HepG2 (cell line): ENCODE measurements at regions not wholly inside any gene's neighbourhood (a gene's known extent, or its start where the extent isn't known, plus 50 kb on each side); places are given as distances from the start of the nearest gene placed in this dataset.

Source experiments
- ATAC-seq: fragments of 200-7000 bp; cut with Tn5 transposase; 3 replicates; pipeline ENCODE4 v1.9.1; 2020; ENCODE audit warnings: mild to moderate bottlenecking, moderate library complexity
- BruUV-seq: library from RNA; stranded (reverse); fragments of 400-500 nt; replicated peaks from 2 replicates; lab custom pipeline; 2021; lab: Mats Ljungman, UMichigan
- CTCF ChIA-PET: fragments of 300-600 bp; formaldehyde crosslinking; extraction: SDS; loops from one replicate; lab custom pipeline; 2021; ENCODE audit warnings: low total read pairs, inconsistent platforms, low intra/inter-chr PET ratio; lab: Yijun Ruan, JAX
- POLR2A ChIA-PET: fragments of 350-600 bp; sonication (Branson Sonifier 250); formaldehyde crosslinking; loops from one replicate; lab custom pipeline; 2020; ENCODE audit warnings: antibody characterized with exemption, inconsistent platforms; lab: Yijun Ruan, JAX
- DNase-seq: peaks from one replicate; pipeline ENCODE4 v3.0.0-alpha.2; 2015; ENCODE audit warnings: low spot score
- FAIRE-seq: peaks from 3 replicates; lab custom pipeline; 2011; peaks lifted over from hg19 to GRCh38; lab: Jason Lieb, UNC
- H2AFZ ChIP-seq: one replicate; pipeline ENCODE4 v1.6.1; 2011; ENCODE audit warnings: low read length, inconsistent platforms
- H3K27ac ChIP-seq: fragments of 300-600 bp; 3 replicates; pipeline ENCODE4 v1.8.0; 2011; ENCODE audit warnings: mixed run types, mild to moderate bottlenecking, mixed read lengths, low read length, inconsistent platforms; ENCODE audit not compliant: insufficient read depth; ENCODE audit errors: extremely low read length
- H3K27me3 ChIP-seq, 2 experiments: fragments of 200-600 bp in 1 of 2; 2 replicates in 1 of 2; 3 replicates in 1 of 2; pipeline versions ENCODE4 v1.6.0 to v1.8.0; 2011; ENCODE audit warnings: low read length in 2 of 2, mild to moderate bottlenecking in 2 of 2, moderate library complexity in 2 of 2, inconsistent platforms in 1 of 2; ENCODE audit not compliant: insufficient read depth in 2 of 2, control insufficient read depth in 1 of 2
- H3K36me3 ChIP-seq, 2 experiments: fragments of 200-600 bp in 1 of 2; replicated peaks in 1 of 2; 2 replicates in 1 of 2; 3 replicates in 1 of 2; pipeline versions ENCODE4 v1.5.1 to v1.8.0; 2011; ENCODE audit warnings: low read length in 2 of 2, inconsistent platforms in 1 of 2; ENCODE audit not compliant: insufficient read depth in 2 of 2, control insufficient read depth in 1 of 2
- H3K4me1 ChIP-seq: 2 replicates; pipeline ENCODE4 v1.5.1; 2012; ENCODE audit warnings: low read length, inconsistent platforms; ENCODE audit not compliant: insufficient read depth
- H3K4me2 ChIP-seq: 2 replicates; pipeline ENCODE4 v1.6.0; 2011; ENCODE audit warnings: low read depth, low read length, inconsistent platforms
- H3K4me3 ChIP-seq, 3 experiments: fragments of 200-600 bp in 1 of 3; sonication (generic), shearing (Covaris generic) in 1 of 3; replicated peaks in 1 of 3; 2 replicates each; pipeline ENCODE4 v1.5.1; 2011 to 2016; ENCODE audit warnings: low read length in 3 of 3, inconsistent platforms in 2 of 3, low read depth in 2 of 3, mild to moderate bottlenecking in 2 of 3, control low read depth in 1 of 3, mixed read lengths in 1 of 3; ENCODE audit not compliant: insufficient read depth in 1 of 3
- H3K79me2 ChIP-seq: one replicate; pipeline ENCODE4 v1.6.1; 2011; ENCODE audit warnings: low read length, inconsistent platforms; ENCODE audit not compliant: insufficient read depth
- H3K9ac ChIP-seq: 2 replicates; pipeline ENCODE4 v1.6.0; 2011; ENCODE audit warnings: mild to moderate bottlenecking, low read depth, low read length, inconsistent platforms; ENCODE audit not compliant: insufficient read depth
- H3K9me3 ChIP-seq: 2 replicates; pipeline ENCODE4 v1.5.1; 2012; ENCODE audit warnings: mild to moderate bottlenecking, low read length
- H4K20me1 ChIP-seq: 2 replicates; pipeline ENCODE4 v1.6.0; 2011; ENCODE audit warnings: inconsistent platforms, mild to moderate bottlenecking, low read length, moderate library complexity; ENCODE audit not compliant: insufficient read depth
- HNRNPK ChIP-seq: fragments of 200-400 bp; formaldehyde crosslinking; IDR thresholded peaks from 2 replicates; pipeline ENCODE4 v1.6.1; 2018; ENCODE audit warnings: low read length, low read depth, moderate library complexity, mild to moderate bottlenecking; ENCODE audit not compliant: poor library complexity, severe bottlenecking
- KLF6 ChIP-seq: IDR thresholded peaks from 2 replicates; pipeline ENCODE4 v1.8.0; 2016; ENCODE audit warnings: missing biosample characterization, missing genetic modification reagents
- MAFK ChIP-seq, 2 experiments: IDR thresholded peaks in 1 of 2; conservative IDR thresholded peaks in 1 of 2; 2 replicates each; pipeline ENCODE4 v1.6.1; 2011; ENCODE audit warnings: improper control_type of control experiment in 2 of 2, low read length in 2 of 2
- RARA ChIP-seq: IDR thresholded peaks from 2 replicates; pipeline ENCODE4 v1.6.1; 2016; ENCODE audit warnings: missing genetic modification reagents, missing compliant biosample characterization
- RFX3 ChIP-seq: IDR thresholded peaks from 2 replicates; pipeline ENCODE4 v1.6.1; 2016; ENCODE audit warnings: missing biosample characterization, missing genetic modification reagents
- ZBTB21 ChIP-seq: sonication (generic); formaldehyde crosslinking; IDR thresholded peaks from 2 replicates; pipeline ENCODE4 v1.4.0; 2020; ENCODE audit warnings: missing genetic modification reagents
- WGBS: methylation state at CpG from one replicate; pipeline ENCODE4 v1.1.6; 2017; ENCODE audit warnings: low lambda C conversion rate; 5-methylcytosine and 5-hydroxymethylcytosine counted together
- in situ Hi-C: cut with HindIII; loops from 2 replicates; pipeline ENCODE4 v1.10.0; 2017; ENCODE audit warnings: low pct_unique_long_range_greater_than_20kb; ENCODE audit not compliant: extremely low pct_ligation_motif_present
- intact Hi-C: fragments of 100-400 bp; cut with micrococcal nuclease; formaldehyde crosslinking; loops from one replicate; pipeline ENCODE4 v1.10.0; 2022; ENCODE audit not compliant: unreplicated experiment
- TF ChIP-seq, protein P1 (sequence below): sonication (generic); formaldehyde crosslinking; IDR thresholded peaks from 2 replicates; pipeline ENCODE4 v1.4.0; 2020; ENCODE audit warnings: missing genetic modification reagents, mild to moderate bottlenecking, borderline replicate concordance

- Histone ChIP-seq H3K79me2 (no peaks in the 10 kb centered on the region), H3K4me3 (no peak overlapping the region), H3K4me2 (no peak overlapping the region), H2AFZ (no peak overlapping the region), H3K27me3 (0 out of 5 replicates have a peak, but pooled peaks cover 0 to 2% of the 10 kb centered on the region in 2 experiments), H3K9ac (no peak overlapping the region), H3K27ac (no peak overlapping the region), H3K4me1 (no peaks in the 10 kb centered on the region), H3K36me3 (no peaks in the 10 kb centered on the region)
- ATAC-seq, result peak; percentile 42; the same call in 1 of the 3 replicates
- DNase-seq, result no peak
- ChIA-PET POLR2A (no interaction called here), CTCF (no interaction called here)
- intact Hi-C loops, result no loop called here
- FAIRE-seq, result no peak
- no TSS peak for BruUV-seq
- TF ChIP-seq MAFK (conservative IDR thresholded peaks at IDR 0.05 in 1 of 2, IDR thresholded peaks at IDR 0.05 in 1 of 2; ENCODE audit: low read length in 2 of 2) (0 out of 4 replicates have a peak, but pooled peaks have one; percentile 10 to 31), RARA (no peak)
- TF ChIP-seq, all 625 proteins: peak for 1
- Histone ChIP-seq H3K9me3 (no peaks in the 10 kb centered on the region), H4K20me1 (no peaks in the 10 kb centered on the region)
- in situ Hi-C loops, result no loop called here
These were observed 62.1 kb downstream of the NABP1 start for GRCh38 chr2:191740016-191740419.

- no peak overlapping the region for H3K27ac ChIP-seq
- 0 out of 5 replicates have a peak, but pooled peaks cover 0 to 2% of the 10 kb centered on the region in 2 experiments for H3K27me3 ChIP-seq
- H4K20me1 ChIP-seq, result no peaks in the 10 kb centered on the region
- H3K36me3 ChIP-seq, result no peaks in the 10 kb centered on the region
- no peak for ATAC-seq
- no TSS peak for BruUV-seq
- no peaks in the 10 kb centered on the region for H3K79me2 ChIP-seq
- H3K4me3 ChIP-seq, result no peak overlapping the region
- intact Hi-C loops (no loop called here), in situ Hi-C loops (no loop called here)
- no peak for DNase-seq
- ChIA-PET POLR2A (no interaction called here), CTCF (no interaction called here)
- WGBS, result 38% methylated on average over 3 of the region's 3 CpGs
- no peaks in the 10 kb centered on the region for H3K9me3 ChIP-seq
- no peak overlapping the region for H3K9ac ChIP-seq
- H2AFZ ChIP-seq, result no peak overlapping the region
- H3K4me2 ChIP-seq, result no peak overlapping the region
- no peak for FAIRE-seq
- no peaks in the 10 kb centered on the region for H3K4me1 ChIP-seq
- TF ChIP-seq HNRNPK (peak; percentile 70), KLF6 (CRISPR knock-in tag) (no peak), RFX3 (CRISPR knock-in tag) (no peak), ZBTB21 (CRISPR knock-in tag) (no peak)
- TF ChIP-seq, protein P1, sequence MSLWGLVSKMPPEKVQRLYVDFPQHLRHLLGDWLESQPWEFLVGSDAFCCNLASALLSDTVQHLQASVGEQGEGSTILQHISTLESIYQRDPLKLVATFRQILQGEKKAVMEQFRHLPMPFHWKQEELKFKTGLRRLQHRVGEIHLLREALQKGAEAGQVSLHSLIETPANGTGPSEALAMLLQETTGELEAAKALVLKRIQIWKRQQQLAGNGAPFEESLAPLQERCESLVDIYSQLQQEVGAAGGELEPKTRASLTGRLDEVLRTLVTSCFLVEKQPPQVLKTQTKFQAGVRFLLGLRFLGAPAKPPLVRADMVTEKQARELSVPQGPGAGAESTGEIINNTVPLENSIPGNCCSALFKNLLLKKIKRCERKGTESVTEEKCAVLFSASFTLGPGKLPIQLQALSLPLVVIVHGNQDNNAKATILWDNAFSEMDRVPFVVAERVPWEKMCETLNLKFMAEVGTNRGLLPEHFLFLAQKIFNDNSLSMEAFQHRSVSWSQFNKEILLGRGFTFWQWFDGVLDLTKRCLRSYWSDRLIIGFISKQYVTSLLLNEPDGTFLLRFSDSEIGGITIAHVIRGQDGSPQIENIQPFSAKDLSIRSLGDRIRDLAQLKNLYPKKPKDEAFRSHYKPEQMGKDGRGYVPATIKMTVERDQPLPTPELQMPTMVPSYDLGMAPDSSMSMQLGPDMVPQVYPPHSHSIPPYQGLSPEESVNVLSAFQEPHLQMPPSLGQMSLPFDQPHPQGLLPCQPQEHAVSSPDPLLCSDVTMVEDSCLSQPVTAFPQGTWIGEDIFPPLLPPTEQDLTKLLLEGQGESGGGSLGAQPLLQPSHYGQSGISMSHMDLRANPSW, result no peak
These were observed 62.8 kb downstream of the NABP1 start for GRCh38 chr2:191740759-191741158.
